ENCODE measurements at regions not wholly inside any gene's neighbourhood (a gene's known extent, or its start where the extent isn't known, plus 50 kb on each side); places are given as distances from the start of the nearest gene placed in this dataset.

GRCh38 chr20:10741060-10741459 is 67.3 kb upstream of the JAG1 start:
- no peak for TF ChIP-seq CTCF (IDR thresholded peaks at IDR 0.05)
- TF ChIP-seq POLR2AphosphoS5 (IDR thresholded peaks at IDR 0.05; ENCODE audit: low read depth, low read length): no peak
- no peak for TF ChIP-seq TCF7L2 (IDR thresholded peaks at IDR 0.05; ENCODE audit: low read depth, low read length)

All from Panc1 (cell line).